Sigmoid colon (tissue), 4 donors: ENCODE measurements at regions not wholly inside any gene's neighbourhood (a gene's known extent, or its start where the extent isn't known, plus 50 kb on each side); places are given as distances from the start of the nearest gene placed in this dataset.

ENCODE experiments used
- EP300 ChIP-seq, 4 donors: sonication (generic); formaldehyde crosslinking; IDR thresholded peaks; one replicate each; pipeline ENCODE4 v1.6.1; 2017; ENCODE audit warnings: antibody characterized with exemption in 4 of 4
- POLR2A ChIP-seq, 2 donors: fragments of 450-650 bp; IDR thresholded peaks; one replicate each; pipeline ENCODE4 v1.6.1; 2016; ENCODE audit warnings: antibody characterized with exemption in 2 of 2, mild to moderate bottlenecking in 2 of 2, moderate library complexity in 2 of 2
- POLR2AphosphoS5 ChIP-seq, 4 donors: sonication (generic); formaldehyde crosslinking; IDR thresholded peaks; one replicate each; pipeline ENCODE4 v1.6.1; 2017; ENCODE audit warnings: antibody characterized with exemption in 4 of 4
- TF ChIP-seq, protein P1 (sequence below), 4 experiments: fragments of 450-650 bp in 3 of 4; fragments of 200-600 bp in 1 of 4; IDR thresholded peaks; one replicate each; pipeline ENCODE4 v1.5.1; 2016 to 2019; ENCODE audit warnings: antibody characterized with exemption in 4 of 4, mild to moderate bottlenecking in 3 of 4, moderate library complexity in 2 of 4

DNA sequence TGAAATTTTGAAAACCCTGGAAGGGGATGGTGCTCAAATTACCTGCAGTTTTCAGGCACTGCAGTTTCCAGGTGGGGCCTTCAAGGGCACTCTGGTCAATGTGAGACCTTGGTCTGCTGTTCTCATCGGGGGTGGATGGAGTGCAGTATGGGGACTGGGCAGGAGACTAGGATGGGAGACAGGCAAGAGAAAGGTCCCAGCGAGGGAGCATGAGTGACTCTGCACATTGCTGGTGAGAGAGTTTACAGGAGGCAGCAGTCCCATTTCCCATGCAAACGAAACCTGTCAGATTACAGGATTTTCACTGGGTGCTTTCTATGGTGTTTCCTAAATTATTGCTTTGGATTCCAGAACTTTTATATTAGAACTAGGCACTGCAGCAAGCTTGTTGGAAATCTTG is 73.5 kb upstream of the DTNBP1 start:
- TF ChIP-seq POLR2A (IDR thresholded peaks at IDR 0.05) (no peak), POLR2AphosphoS5 (IDR thresholded peaks at IDR 0.05) (no peak), EP300 (IDR thresholded peaks at IDR 0.05) (no peak)
- TF ChIP-seq, protein P1, sequence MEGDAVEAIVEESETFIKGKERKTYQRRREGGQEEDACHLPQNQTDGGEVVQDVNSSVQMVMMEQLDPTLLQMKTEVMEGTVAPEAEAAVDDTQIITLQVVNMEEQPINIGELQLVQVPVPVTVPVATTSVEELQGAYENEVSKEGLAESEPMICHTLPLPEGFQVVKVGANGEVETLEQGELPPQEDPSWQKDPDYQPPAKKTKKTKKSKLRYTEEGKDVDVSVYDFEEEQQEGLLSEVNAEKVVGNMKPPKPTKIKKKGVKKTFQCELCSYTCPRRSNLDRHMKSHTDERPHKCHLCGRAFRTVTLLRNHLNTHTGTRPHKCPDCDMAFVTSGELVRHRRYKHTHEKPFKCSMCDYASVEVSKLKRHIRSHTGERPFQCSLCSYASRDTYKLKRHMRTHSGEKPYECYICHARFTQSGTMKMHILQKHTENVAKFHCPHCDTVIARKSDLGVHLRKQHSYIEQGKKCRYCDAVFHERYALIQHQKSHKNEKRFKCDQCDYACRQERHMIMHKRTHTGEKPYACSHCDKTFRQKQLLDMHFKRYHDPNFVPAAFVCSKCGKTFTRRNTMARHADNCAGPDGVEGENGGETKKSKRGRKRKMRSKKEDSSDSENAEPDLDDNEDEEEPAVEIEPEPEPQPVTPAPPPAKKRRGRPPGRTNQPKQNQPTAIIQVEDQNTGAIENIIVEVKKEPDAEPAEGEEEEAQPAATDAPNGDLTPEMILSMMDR (IDR thresholded peaks at IDR 0.05) = no peak
